Lung (tissue), 12 donors: ENCODE measurements at regions not wholly inside any gene's neighbourhood (a gene's known extent, or its start where the extent isn't known, plus 50 kb on each side); places are given as distances from the start of the nearest gene placed in this dataset. TPM values are rescaled to one million over a fixed set of nuclear protein-coding genes. Genes with fewer than 3 reads are reported as not detected.

Experiments used
- ATAC-seq: fragments of 200-7000 bp; cut with Tn5 transposase; one replicate; pipeline ENCODE4 v1.9.1; 2020; ENCODE audit warnings: moderate number of reproducible peaks; ENCODE audit not compliant: insufficient read depth, low FRiP score
- DNase-seq, 3 donors: peaks; one replicate each; pipeline ENCODE4 v3.0.0-alpha.2; 2013 to 2017
- H3K27ac ChIP-seq, 2 donors: one replicate each; pipeline ENCODE4 v1.5.1; 2013; ENCODE audit warnings: mild to moderate bottlenecking in 2 of 2, moderate library complexity in 2 of 2, control low read depth in 1 of 2, inconsistent platforms in 1 of 2, low read depth in 1 of 2, low read length in 1 of 2
- H3K27me3 ChIP-seq, 3 donors: one replicate each; pipeline ENCODE4 v1.5.1; 2013; ENCODE audit warnings: low read length in 2 of 3; ENCODE audit not compliant: control insufficient read depth in 3 of 3, insufficient read depth in 3 of 3
- H3K36me3 ChIP-seq, 4 donors: one replicate each; pipeline ENCODE4 v1.5.1; 2013; ENCODE audit warnings: low read length in 4 of 4, mild to moderate bottlenecking in 1 of 4, moderate library complexity in 1 of 4; ENCODE audit not compliant: control insufficient read depth in 4 of 4, insufficient read depth in 4 of 4
- H3K4me1 ChIP-seq, 5 donors: one replicate each; pipeline ENCODE4 v1.5.1; 2013; ENCODE audit warnings: low read length in 5 of 5, mild to moderate bottlenecking in 2 of 5, moderate library complexity in 1 of 5; ENCODE audit not compliant: control insufficient read depth in 5 of 5, insufficient read depth in 5 of 5
- H3K4me3 ChIP-seq: one replicate; pipeline ENCODE4 v1.5.1; 2013; ENCODE audit warnings: mild to moderate bottlenecking, control low read depth, moderate library complexity
- H3K9ac ChIP-seq, 2 donors: one replicate each; pipeline ENCODE4 v1.5.1; 2013; ENCODE audit warnings: low read length in 2 of 2, control low read depth in 1 of 2; ENCODE audit not compliant: insufficient read depth in 1 of 2
- H3K9me3 ChIP-seq, 4 donors: one replicate each; pipeline ENCODE4 v1.5.1; 2013; ENCODE audit warnings: low read length in 3 of 4, mild to moderate bottlenecking in 1 of 4, moderate library complexity in 1 of 4; ENCODE audit not compliant: control insufficient read depth in 4 of 4, insufficient read depth in 3 of 4
- CTCF ChIP-seq: IDR thresholded peaks from 2 replicates; pipeline ENCODE4 v1.5.1; 2012; ENCODE audit warnings: mild to moderate bottlenecking; ENCODE audit errors: control extremely low read depth, extremely low read depth
- WGBS, 2 donors: extraction: QIAGEN DNeasy Blood & Tissue Kit; methylation state at CpG; one replicate each; pipeline ENCODE4 v1.1.7; 2013; 5-methylcytosine and 5-hydroxymethylcytosine counted together
- small RNA-seq: library from RNA; depleted of rRNA; stranded (forward); fragments of <200 nt; gene quantifications from one replicate; pipeline ENCODE3, GENCODE V24; 2014; ENCODE audit warnings: low replicate concordance
- donor health status: control.
- donor health status: control.
- donor health status: Bipolar disorder and iron deficiency.
- donor health status: healthy.
- donor health status: DM: yes; HTN: yes; CAD: no.

GRCh38 chr7:155862123-155862892 is 50.0 kb upstream of the SHH start:
- no peak overlapping the region for H3K4me3 ChIP-seq
- H3K27ac ChIP-seq: no peak overlapping the region
- DNase-seq (no peak), ATAC-seq (no peak)
- no peak overlapping the region for H3K9ac ChIP-seq
- peaks cover 0 to 3% (median 0%) of the 10 kb centered on the region in 4 donors for H3K9me3 ChIP-seq
- H3K36me3 ChIP-seq: no peaks in the 10 kb centered on the region
- peaks cover 0 to 15% (median 12%) of the 10 kb centered on the region in 5 donors for H3K4me1 ChIP-seq
- TF ChIP-seq CTCF: no peak
- no peaks in the 10 kb centered on the region for H3K27me3 ChIP-seq
- WGBS, 2 donors: 81 to 87% methylated on average over 12 of the region's 12 CpGs

Small RNA genes in the stretch of these regions (small RNA-seq; reads per million reads assigned to genes)
- gene AC093813.1 (not detected), gene RF00019 (not detected)
